HEK293T (cell line): ENCODE measurements at regions not wholly inside any gene's neighbourhood (a gene's known extent, or its start where the extent isn't known, plus 50 kb on each side); places are given as distances from the start of the nearest gene placed in this dataset.
"Not testable (repeated sequence)": the region's sequence is repeated elsewhere in the genome, so short reads cannot be mapped to it uniquely, and the experiment has no call there.

Source experiments
- CTCF ChIA-PET: fragments of 350-600 bp; formaldehyde crosslinking; extraction: SDS; loops from one replicate; lab custom pipeline; 2021; ENCODE audit warnings: antibody characterized with exemption, inconsistent platforms; lab: Yijun Ruan, JAX
- POLR2A ChIA-PET: fragments of 350-600 bp; formaldehyde crosslinking; extraction: SDS; loops from one replicate; lab custom pipeline; 2020; ENCODE audit warnings: antibody characterized with exemption, inconsistent platforms; lab: Yijun Ruan, JAX
- DNase-seq: peaks from one replicate; pipeline ENCODE4 v3.0.0; 2012; ENCODE audit warnings: mixed read lengths; ENCODE audit errors: extremely low spot score
- ARNT ChIP-seq: fragments of 450-650 bp; IDR thresholded peaks from 2 replicates; pipeline ENCODE4 v1.6.1; 2017; ENCODE audit warnings: mild to moderate bottlenecking
- BHLHE40 ChIP-seq: fragments of 450-650 bp; IDR thresholded peaks from 2 replicates; pipeline ENCODE4 v1.6.1; 2016; ENCODE audit warnings: mild to moderate bottlenecking, moderate library complexity, borderline replicate concordance
- CTBP1 ChIP-seq: fragments of 450-650 bp; IDR thresholded peaks from 2 replicates; pipeline ENCODE4 v1.6.1; 2016; ENCODE audit warnings: borderline replicate concordance
- ELF4 ChIP-seq: fragments of 450-650 bp; IDR thresholded peaks from 2 replicates; pipeline ENCODE4 v1.6.1; 2017; ENCODE audit warnings: antibody characterized with exemption
- FOXA1 ChIP-seq: fragments of 450-650 bp; IDR thresholded peaks from 2 replicates; pipeline ENCODE4 v1.6.1; 2016; ENCODE audit warnings: mild to moderate bottlenecking
- FOXK2 ChIP-seq: fragments of 450-650 bp; IDR thresholded peaks from 2 replicates; pipeline ENCODE4 v1.6.1; 2016; ENCODE audit warnings: mild to moderate bottlenecking
- FOXM1 ChIP-seq: fragments of 450-650 bp; IDR thresholded peaks from 2 replicates; pipeline ENCODE4 v1.6.1; 2017; ENCODE audit warnings: mild to moderate bottlenecking, borderline replicate concordance
- HDGF ChIP-seq: fragments of 450-650 bp; IDR thresholded peaks from 2 replicates; pipeline ENCODE4 v1.6.1; 2017; ENCODE audit warnings: antibody characterized with exemption, borderline replicate concordance
- L3MBTL2 ChIP-seq: fragments of 450-650 bp; conservative IDR thresholded peaks from 2 replicates; pipeline ENCODE4 v1.6.1; 2016; ENCODE audit warnings: mild to moderate bottlenecking
- LEF1 ChIP-seq: fragments of 450-650 bp; IDR thresholded peaks from 2 replicates; pipeline ENCODE4 v1.6.1; 2017; ENCODE audit warnings: mild to moderate bottlenecking, borderline replicate concordance
- NFRKB ChIP-seq: fragments of 450-650 bp; IDR thresholded peaks from 2 replicates; pipeline ENCODE4 v1.6.1; 2016; ENCODE audit warnings: mild to moderate bottlenecking, moderate library complexity
- PKNOX1 ChIP-seq: fragments of 450-650 bp; IDR thresholded peaks from 2 replicates; pipeline ENCODE4 v1.6.1; 2016
- SP1 ChIP-seq: fragments of 450-650 bp; IDR thresholded peaks from 2 replicates; pipeline ENCODE4 v1.6.1; 2017
- SUZ12 ChIP-seq: fragments of 450-650 bp; IDR thresholded peaks from 2 replicates; pipeline ENCODE4 v1.6.1; 2016; ENCODE audit warnings: mild to moderate bottlenecking
- TARDBP ChIP-seq: fragments of 450-650 bp; IDR thresholded peaks from 2 replicates; pipeline ENCODE4 v1.6.1; 2016
- ZNF384 ChIP-seq: fragments of 450-650 bp; IDR thresholded peaks from 2 replicates; pipeline ENCODE4 v1.6.1; 2016

- DNase-seq, result no peak
- ChIA-PET CTCF (no interaction called here), POLR2A (no interaction called here)
- TF ChIP-seq NFRKB, result no peak
- TF ChIP-seq HDGF, result no peak
- TF ChIP-seq FOXK2, result no peak
- TF ChIP-seq SP1, result no peak
These were observed 294.2 kb upstream of the TBL1XR1 start for GRCh38 chr3:177491296-177492032.

- ChIA-PET CTCF (no interaction called here), POLR2A (no interaction called here)
- no peak for TF ChIP-seq TARDBP
- no peak for TF ChIP-seq ELF4
- no peak for DNase-seq
These were observed 295.8 kb upstream of the TBL1XR1 start for GRCh38 chr3:177493091-177493490.

GRCh38 chr3:177494216-177494615 is 296.9 kb upstream of the TBL1XR1 start:
- DNase-seq, result no peak
- ChIA-PET CTCF (no interaction called here), POLR2A (no interaction called here)
- TF ChIP-seq L3MBTL2, result no peak
- no peak for TF ChIP-seq ELF4
- TF ChIP-seq FOXK2, result no peak
- TF ChIP-seq PKNOX1, result no peak
- TF ChIP-seq NFRKB, result no peak
- no peak for TF ChIP-seq SUZ12

- no peak for TF ChIP-seq FOXA1
- TF ChIP-seq HDGF, result no peak
- TF ChIP-seq CTBP1, result no peak
- no peak for TF ChIP-seq PKNOX1
- no peak for TF ChIP-seq TARDBP
- no peak for TF ChIP-seq LEF1
- no peak for TF ChIP-seq BHLHE40
- TF ChIP-seq FOXK2, result no peak
- no peak for TF ChIP-seq SUZ12
- TF ChIP-seq ELF4, result no peak
- no peak for TF ChIP-seq NFRKB
- TF ChIP-seq ZNF384, result no peak
- TF ChIP-seq ARNT, result no peak
- no peak for DNase-seq
- POLR2A ChIA-PET, result no interaction called here
- CTCF ChIA-PET, result no interaction called here
These were observed 298.3 kb upstream of the TBL1XR1 start for GRCh38 chr3:177495566-177495965.

- no peak for TF ChIP-seq BHLHE40
- no peak for TF ChIP-seq SP1
- TF ChIP-seq HDGF, result no peak
- TF ChIP-seq FOXA1, result no peak
- TF ChIP-seq FOXM1, result no peak
- ChIA-PET CTCF (no interaction called here), POLR2A (no interaction called here)
- no peak for DNase-seq
These were observed 301.0 kb upstream of the TBL1XR1 start for GRCh38 chr3:177498037-177498857.

GRCh38 chr3:177499039-177499438 is 301.8 kb upstream of the TBL1XR1 start:
- POLR2A ChIA-PET, CTCF ChIA-PET, DNase-seq: not testable (repeated sequence)

- ChIA-PET POLR2A (no interaction called here), CTCF (no interaction called here)
- TF ChIP-seq BHLHE40 (no peak), SP1 (no peak), L3MBTL2 (no peak), ARNT (no peak), FOXM1 (no peak), PKNOX1 (no peak)
- no peak for DNase-seq
These were observed 302.6 kb upstream of the TBL1XR1 start for GRCh38 chr3:177499779-177500423.
